ENCODE measurements at regions not wholly inside any gene's neighbourhood (a gene's known extent, or its start where the extent isn't known, plus 50 kb on each side); places are given as distances from the start of the nearest gene placed in this dataset.
"Not testable (repeated sequence)": the region's sequence is repeated elsewhere in the genome, so short reads cannot be mapped to it uniquely, and the experiment has no call there.

DNA sequence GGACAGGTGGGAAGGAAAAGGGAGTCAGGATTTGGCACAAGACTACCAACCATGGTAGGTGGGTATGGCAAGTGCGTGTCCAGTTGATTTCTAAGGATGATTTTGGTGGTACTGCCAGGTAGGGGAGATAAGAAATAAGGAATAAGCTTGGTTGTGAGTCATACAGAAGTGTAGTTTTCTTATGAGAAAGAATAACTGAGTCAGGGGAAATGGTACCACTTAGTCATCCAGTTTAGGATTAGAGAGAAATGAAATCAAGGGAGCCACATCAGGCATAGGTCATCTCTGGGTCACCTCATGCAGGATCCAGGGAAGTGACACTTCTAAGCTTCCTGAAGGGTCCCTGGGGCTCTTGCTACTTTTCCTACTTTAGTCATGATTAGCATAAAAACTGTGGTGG lies 107.1 kb upstream of the C1GALT1C1 start:
- no peak for DNase-seq (ENCODE audit: low read depth)
- H3K4me3 ChIP-seq (ENCODE audit: control insufficient read depth, low read depth, low read length) = no peak overlapping the region
- no peak for TF ChIP-seq CTCF (IDR thresholded peaks at IDR 0.05; ENCODE audit: control insufficient read depth, insufficient read depth, low read depth, low read length, missing control alignments)

GRCh38 chrX:120735966-120736365 lies 106.1 kb upstream of the C1GALT1C1 start:
- DNase-seq (ENCODE audit: low read depth) = no peak
- H3K4me3 ChIP-seq (ENCODE audit: control insufficient read depth, low read depth, low read length) = no peak overlapping the region
- TF ChIP-seq CTCF (IDR thresholded peaks at IDR 0.05; ENCODE audit: control insufficient read depth, insufficient read depth, low read depth, low read length, missing control alignments) = no peak

DNA sequence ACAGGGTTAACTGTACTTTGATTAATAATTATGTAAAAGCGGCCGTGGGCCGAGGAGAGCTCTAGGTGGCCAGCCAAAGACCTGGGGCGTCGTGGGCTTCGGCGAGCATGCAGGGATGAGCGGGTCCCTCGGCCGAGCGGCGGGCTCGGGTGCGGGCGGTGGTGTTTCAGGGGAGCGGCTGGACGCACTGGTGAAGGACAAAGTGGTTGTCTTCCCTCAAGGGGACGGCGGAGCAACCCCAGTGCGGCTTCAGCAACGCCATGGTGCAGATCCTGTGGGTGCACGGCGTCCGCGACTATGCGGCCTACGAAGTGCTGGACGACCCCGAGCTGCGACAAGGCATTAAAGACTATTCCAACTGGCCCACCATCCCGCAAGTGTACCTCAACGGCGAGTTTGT lies 103.0 kb upstream of the C1GALT1C1 start:
- DNase-seq (ENCODE audit: low read depth) = no peak
- TF ChIP-seq CTCF (IDR thresholded peaks at IDR 0.05; ENCODE audit: control insufficient read depth, insufficient read depth, low read depth, low read length, missing control alignments) = no peak
- H3K4me3 ChIP-seq (ENCODE audit: control insufficient read depth, low read depth, low read length) = no peak overlapping the region

GRCh38 chrX:120732461-120732860 lies 102.6 kb upstream of the C1GALT1C1 start:
- no peak overlapping the region for H3K4me3 ChIP-seq (ENCODE audit: control insufficient read depth, low read depth, low read length)
- no peak for DNase-seq (ENCODE audit: low read depth)
- TF ChIP-seq CTCF (IDR thresholded peaks at IDR 0.05; ENCODE audit: control insufficient read depth, insufficient read depth, low read depth, low read length, missing control alignments) = no peak

- TF ChIP-seq CTCF (IDR thresholded peaks at IDR 0.05; ENCODE audit: control insufficient read depth, insufficient read depth, low read depth, low read length, missing control alignments) = no peak
- no peak for DNase-seq (ENCODE audit: low read depth)
These were observed 101.5 kb upstream of the C1GALT1C1 start for GRCh38 chrX:120731386-120731785.

DNA sequence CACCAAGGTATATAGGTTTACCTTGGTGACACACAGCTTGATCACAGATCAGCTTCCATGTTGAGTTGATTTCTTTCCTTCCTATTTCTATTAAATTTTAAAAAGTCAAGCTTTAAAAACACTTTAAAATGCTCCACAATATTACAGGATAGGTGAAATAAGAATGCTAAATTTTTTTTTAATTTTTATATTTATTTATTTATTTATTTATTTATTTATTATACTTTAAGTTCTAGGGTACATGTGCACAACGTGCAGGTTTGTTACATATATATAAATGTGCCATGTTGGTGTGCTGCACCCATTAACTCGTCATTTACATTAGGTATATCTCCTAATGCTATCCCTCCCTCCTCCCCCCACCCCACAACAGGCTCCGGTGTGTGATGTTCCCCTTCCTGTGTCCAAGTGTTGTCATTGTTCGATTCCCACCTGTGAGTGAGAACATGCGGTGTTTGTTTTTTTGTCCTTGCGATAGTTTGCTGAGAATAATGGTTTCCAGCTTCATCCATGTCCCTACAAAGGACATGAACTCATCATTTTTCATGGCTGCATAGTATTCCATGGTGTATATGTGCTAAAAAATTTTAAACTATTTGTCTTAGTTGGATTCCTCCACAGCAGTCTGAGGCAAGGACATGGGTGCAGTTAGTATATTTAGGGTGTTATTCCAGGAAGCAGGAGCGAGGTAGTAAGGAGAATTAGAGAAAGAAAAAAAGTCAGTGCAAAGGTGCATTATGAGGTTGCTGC lies 99.8 kb upstream of the C1GALT1C1 start:
- DNase-seq (ENCODE audit: low read depth); H3K4me3 ChIP-seq (ENCODE audit: control insufficient read depth, low read depth, low read length): not testable (repeated sequence)

More at GRCh38 chrX:120731386-120731785, 101.5 kb upstream of the C1GALT1C1 start:
- no peak overlapping the region for H3K4me3 ChIP-seq (ENCODE audit: control insufficient read depth, low read depth, low read length)

- no peak overlapping the region for H3K4me3 ChIP-seq (ENCODE audit: control insufficient read depth, low read depth, low read length)
- no peak for TF ChIP-seq CTCF (IDR thresholded peaks at IDR 0.05; ENCODE audit: control insufficient read depth, insufficient read depth, low read depth, low read length, missing control alignments)
- DNase-seq (ENCODE audit: low read depth) = no peak
These were observed 98.1 kb upstream of the C1GALT1C1 start for GRCh38 chrX:120727911-120728310.
